Hematopoietic multipotent progenitor cell treated with erythropoietin and hydrocortisone succinate and interleukin-3 and kit ligand, for 17 days (in vitro differentiated cells): ENCODE measurements at regions not wholly inside any gene's neighbourhood (a gene's known extent, or its start where the extent isn't known, plus 50 kb on each side); places are given as distances from the start of the nearest gene placed in this dataset.
A peak's percentile ranks its signal among the peaks of the same experiment; 100 is the strongest.

Source experiments
- DNase-seq: peaks from one replicate; pipeline ENCODE4 v3.0.0-alpha.2; 2015; ENCODE audit warnings: low spot score

GRCh38 chr9:93829271-93830011 is 125.7 kb downstream of the BARX1 start:
- DNase-seq: no peak

DNA sequence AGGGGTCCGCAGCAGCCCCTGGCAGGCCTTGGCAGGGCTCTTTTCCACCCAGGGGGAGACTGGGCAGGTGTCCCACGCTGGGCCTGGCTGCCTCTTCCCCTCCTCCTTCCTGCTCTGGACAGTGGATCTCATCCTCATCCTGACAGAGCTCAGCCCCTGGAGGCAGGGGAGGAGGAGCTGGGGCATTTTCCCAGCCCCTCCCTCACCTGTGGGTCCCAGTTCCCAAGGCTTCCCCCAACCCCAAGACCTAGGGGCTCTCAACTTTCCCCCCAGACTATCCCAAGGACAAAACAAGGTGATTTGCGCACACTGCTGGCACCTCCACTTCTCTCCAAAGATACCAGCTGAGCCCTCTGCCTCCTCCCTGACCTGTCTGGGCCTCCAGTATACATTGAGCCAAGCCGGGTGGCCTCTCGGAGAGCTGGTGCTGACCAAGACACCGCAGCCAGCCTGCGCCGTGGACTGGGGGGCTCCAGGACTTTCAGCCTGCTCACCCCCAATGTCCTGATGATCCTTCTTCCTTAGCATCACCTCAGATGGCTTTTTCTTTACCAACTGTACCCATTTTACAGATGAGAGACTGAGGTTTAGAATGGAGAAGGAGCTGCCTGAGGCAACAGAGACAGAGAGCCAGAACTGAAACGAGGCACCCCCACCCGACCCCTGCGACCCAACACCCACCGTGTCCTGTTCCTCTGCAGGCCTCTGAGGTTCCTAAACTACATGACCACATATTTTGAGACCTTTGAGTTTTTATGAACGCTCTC is 126.6 kb downstream of the BARX1 start:
- DNase-seq: no peak

DNA sequence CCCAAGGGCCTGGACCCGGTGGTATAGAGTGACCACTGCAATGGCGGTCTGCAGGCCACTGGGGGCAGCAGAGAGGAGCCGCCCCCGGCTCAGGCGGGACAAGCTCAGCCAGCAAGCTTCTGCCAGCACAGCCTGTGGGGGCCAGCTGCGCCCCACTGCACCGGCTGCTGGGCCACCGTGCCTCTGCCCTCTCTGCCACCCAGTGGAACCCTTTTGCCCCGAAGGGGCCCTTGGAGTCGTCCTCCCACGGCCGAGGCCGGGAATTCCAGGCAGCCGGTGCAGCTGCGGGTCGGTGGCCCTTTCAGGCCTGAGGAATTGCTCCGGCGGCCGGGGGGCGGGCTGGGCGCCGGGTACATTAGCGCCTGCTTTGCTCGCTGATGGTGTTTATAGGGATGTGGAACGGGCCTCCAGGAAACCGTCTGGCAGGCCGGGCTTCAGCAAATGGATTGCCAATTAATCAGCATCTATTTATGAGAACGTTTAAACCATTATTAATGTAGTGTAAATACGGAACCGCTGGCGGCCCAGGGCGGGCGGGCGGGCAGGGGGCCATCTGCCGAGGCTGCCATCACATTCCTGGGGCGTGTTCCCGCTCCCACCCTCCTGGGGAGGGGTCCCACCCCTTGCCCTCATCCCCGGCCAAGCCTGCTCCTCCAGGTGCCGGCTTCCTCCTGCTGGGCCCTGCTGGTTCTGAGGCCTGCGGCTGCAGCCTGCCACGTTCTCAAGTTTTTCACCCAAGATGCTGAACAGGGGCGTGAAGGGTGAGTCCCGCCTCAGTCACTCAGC is 127.4 kb downstream of the BARX1 start:
- DNase-seq: peak; percentile 8

- no peak for DNase-seq
Observed at GRCh38 chr9:93826905-93827544, 128.1 kb downstream of the BARX1 start.

GRCh38 chr9:93826209-93826608 is 128.9 kb downstream of the BARX1 start:
- DNase-seq: peak; percentile 8

DNA sequence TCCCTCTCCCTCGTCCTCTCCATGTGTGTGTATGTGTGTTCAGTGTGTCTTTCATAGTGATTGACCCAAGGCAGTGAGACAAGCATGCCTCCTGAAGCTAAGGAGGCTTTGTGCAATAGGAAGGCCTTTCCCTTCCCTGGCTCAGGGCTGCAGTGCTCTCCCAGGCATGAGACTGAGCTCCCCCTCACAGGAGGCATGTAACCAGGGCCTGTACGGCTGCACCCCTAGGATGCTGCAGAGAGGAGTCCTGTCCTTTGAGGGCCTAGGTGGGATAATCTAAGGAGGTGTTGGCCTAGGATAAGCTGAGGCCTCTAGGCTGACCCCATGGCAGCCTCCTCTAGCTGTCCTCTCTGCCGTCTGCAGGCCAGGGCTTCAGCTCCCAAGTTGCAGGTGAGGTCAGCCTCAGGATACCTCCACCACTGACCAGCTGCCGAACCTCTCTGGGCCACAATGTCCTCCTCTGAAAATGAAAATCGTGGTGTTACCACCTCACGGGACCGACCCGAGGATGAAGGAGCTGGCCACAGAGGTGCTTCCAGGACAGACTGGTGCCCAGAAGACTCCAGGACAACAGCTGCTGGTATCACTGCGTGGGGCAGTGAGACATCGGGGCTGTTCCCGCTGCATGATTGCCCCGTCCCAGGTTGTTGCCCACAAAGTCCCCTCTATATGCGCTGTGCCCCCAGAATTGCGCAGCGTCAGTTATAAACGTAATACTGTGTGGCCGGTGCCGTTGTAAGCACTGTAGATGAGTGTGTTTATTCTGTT is 129.6 kb downstream of the BARX1 start:
- DNase-seq: no peak

- DNase-seq: no peak
Observed at GRCh38 chr9:93824386-93825294, 130.5 kb downstream of the BARX1 start.

GRCh38 chr9:93823245-93824072 is 131.7 kb downstream of the BARX1 start:
- no peak for DNase-seq

- no peak for DNase-seq
Observed at GRCh38 chr9:93822229-93822628, 132.9 kb downstream of the BARX1 start.

- DNase-seq: no peak
Observed at GRCh38 chr9:93821307-93821703, 133.8 kb downstream of the BARX1 start.

GRCh38 chr9:93820667-93821306 is 134.4 kb downstream of the BARX1 start:
- DNase-seq: no peak

GRCh38 chr9:93819905-93820304 is 135.2 kb downstream of the BARX1 start:
- no peak for DNase-seq

DNA sequence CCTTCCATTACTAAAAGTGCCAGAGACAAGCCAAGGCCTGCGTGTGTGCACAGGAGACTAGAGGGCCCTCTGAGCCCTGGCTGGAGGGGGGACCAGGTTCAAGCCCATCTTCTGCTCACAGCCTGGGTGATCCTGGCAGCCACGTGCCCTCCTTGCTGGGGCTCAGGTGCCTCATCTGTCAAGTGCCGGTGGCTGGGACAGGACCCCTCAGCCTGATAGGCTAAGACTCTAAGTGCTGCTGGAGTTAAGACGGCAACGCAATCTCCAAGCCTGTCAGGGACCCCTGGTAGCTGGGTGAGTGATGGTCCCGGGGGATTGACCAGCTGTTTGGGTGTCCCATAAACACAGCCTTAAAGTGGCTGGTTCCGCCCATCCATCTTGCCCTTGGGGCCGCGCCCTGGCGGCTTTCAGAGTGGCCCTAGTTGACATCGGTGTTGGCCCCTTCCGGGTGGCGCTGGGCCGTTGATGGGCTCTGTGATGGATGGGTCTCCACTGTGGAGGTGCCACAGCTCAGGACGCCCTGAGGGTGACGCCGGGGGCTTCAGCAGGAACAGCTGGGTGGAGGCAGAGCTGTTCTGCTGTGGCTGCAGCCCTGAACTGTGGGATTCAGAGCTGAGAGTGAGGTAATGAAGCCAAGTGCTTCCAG is 136.2 kb downstream of the BARX1 start:
- DNase-seq: no peak

GRCh38 chr9:93818237-93818636 is 136.9 kb downstream of the BARX1 start:
- DNase-seq: no peak

- no peak for DNase-seq
Observed at GRCh38 chr9:93815677-93816076, 139.5 kb downstream of the BARX1 start.

DNA sequence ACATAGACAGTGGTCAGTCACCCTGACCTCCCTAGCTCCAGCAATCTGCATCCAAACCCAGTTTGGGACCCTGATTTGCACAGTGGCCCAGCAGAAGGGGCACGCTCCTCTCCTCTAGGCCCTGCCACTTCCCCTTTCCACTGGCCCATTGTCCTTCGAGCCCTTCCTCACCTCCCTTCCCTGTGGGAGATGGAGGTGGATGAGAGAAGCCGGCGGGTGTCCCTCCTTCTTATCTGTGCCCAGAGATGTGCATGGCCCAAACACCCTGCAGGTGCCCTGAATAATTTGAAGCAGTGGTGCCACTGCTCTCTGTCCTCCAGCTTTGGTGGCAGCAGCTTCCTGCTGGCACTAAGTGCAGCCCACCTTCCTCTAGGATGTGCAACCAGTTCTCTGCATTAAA is 140.0 kb downstream of the BARX1 start:
- DNase-seq: no peak

DNA sequence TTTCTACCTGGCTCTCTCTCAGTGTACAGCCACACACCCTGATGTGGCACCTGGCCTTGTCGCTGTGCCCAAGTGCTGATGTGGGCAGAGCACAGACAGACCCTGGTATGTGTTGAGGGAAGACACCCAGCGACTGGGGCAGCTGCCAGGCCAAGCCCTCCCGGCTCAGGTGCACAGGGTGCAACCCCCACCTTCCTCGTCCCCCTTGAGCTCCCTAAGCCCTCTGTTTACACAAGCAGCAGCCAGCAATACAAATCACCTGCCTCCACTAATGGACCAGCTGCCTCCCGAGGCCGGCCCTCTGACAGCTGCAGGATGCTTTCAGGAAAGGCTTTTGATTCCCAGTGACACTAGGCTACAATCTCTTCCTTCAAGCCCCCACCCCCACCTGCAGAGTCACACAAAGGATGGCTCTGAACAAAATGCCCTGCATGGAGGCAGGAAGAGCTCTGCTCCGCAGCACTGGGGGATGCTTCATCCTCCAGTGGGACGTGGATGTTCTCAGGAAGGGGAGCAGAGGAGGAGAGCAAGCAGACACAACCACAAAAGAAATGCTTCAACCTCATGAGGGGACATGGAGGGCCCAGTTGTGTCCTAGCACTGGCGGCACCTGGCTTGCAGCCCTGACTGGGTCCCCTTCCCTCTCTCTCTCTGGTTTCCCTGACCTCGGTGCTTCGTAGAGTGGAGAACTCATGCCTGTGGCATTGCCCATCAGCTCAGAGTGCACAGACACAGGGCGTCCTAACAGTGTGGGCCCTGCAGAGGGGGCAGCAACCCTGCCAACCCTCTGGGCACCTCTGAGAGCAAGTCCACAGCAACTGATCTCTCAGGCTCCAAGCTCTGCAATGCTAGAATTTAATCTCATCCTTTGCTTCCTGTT is 140.8 kb downstream of the BARX1 start:
- no peak for DNase-seq
